ENCODE measurements at regions not wholly inside any gene's neighbourhood (a gene's known extent, or its start where the extent isn't known, plus 50 kb on each side); places are given as distances from the start of the nearest gene placed in this dataset.

DNA sequence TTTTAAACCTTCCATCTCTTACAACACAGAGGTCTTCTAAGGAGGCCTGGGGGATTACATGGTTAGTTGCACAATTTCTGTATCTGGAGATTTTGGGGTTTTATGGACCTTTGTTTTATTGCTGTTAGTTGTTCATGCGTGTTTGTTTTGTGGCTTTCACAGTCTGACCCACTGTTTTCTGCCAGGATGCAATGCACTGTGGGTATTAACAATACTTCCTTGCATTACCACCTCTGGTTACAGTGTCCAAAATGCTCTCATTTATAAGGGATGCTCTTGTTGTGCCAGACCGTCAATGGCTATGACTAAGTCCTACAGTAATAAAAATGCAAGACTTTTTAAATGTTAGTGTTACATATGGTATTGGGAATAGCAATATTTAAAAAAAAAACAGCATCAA lies 730.2 kb downstream of the KCTD8 start:
- H3K4me3 ChIP-seq: no peak overlapping the region
- ATAC-seq (ENCODE audit: low FRiP score in 2 of 2) (no peak), DNase-seq (no peak)
- no peaks in the 10 kb centered on the region for H3K4me1 ChIP-seq
- H3K9me3 ChIP-seq: no peaks in the 10 kb centered on the region
- no peaks in the 10 kb centered on the region for H3K27me3 ChIP-seq
- TF ChIP-seq POLR2AphosphoS5 (IDR thresholded peaks at IDR 0.05) (no peak), POLR2A (IDR thresholded peaks at IDR 0.05) (no peak), EP300 (IDR thresholded peaks at IDR 0.05) (no peak)
- TF ChIP-seq, protein P1, sequence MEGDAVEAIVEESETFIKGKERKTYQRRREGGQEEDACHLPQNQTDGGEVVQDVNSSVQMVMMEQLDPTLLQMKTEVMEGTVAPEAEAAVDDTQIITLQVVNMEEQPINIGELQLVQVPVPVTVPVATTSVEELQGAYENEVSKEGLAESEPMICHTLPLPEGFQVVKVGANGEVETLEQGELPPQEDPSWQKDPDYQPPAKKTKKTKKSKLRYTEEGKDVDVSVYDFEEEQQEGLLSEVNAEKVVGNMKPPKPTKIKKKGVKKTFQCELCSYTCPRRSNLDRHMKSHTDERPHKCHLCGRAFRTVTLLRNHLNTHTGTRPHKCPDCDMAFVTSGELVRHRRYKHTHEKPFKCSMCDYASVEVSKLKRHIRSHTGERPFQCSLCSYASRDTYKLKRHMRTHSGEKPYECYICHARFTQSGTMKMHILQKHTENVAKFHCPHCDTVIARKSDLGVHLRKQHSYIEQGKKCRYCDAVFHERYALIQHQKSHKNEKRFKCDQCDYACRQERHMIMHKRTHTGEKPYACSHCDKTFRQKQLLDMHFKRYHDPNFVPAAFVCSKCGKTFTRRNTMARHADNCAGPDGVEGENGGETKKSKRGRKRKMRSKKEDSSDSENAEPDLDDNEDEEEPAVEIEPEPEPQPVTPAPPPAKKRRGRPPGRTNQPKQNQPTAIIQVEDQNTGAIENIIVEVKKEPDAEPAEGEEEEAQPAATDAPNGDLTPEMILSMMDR (IDR thresholded peaks at IDR 0.05): no peak
- H3K36me3 ChIP-seq: no peaks in the 10 kb centered on the region
- H3K27ac ChIP-seq: no peak overlapping the region
- 88 to 90% methylated on average over 2 of the region's 2 CpGs for WGBS, 2 donors

DNA sequence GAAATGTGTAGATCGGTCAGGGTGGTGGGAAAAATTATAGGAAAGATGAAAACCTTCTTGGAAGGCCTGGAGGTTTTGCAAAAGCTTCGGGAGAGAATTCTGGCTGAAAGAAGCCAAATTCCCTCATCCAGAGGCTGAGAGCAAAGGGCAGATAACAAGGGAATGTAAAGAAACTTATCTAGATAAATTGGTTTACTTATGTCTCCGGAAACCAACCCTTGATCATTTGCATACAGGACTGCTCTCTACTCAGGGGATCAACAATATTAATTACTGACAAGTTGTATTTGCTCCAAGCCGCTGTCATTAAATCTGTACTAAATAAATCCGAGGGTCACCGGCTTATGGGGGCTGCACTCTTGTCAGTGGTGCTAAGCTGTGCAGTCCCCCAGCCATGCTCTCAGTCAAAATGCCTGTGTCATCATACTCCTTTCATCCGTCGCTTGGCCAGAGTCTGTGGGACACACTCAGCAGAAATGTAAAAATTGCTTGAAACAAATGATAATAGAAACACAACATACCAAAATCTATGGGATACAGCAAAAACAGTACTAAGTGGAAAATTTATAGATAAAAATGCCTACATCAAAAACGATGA lies 715.7 kb downstream of the KCTD8 start:
- H3K27ac ChIP-seq: no peak overlapping the region
- no peak for ATAC-seq (ENCODE audit: low FRiP score in 2 of 2)
- H3K9me3 ChIP-seq: no peaks in the 10 kb centered on the region
- H3K4me3 ChIP-seq: no peak overlapping the region
- 58 to 66% methylated on average over 9 of the region's 9 CpGs for WGBS, 2 donors
- TF ChIP-seq, protein P1 (IDR thresholded peaks at IDR 0.05): no peak
- TF ChIP-seq POLR2AphosphoS5 (IDR thresholded peaks at IDR 0.05) (no peak), POLR2A (IDR thresholded peaks at IDR 0.05) (no peak)
- no peaks in the 10 kb centered on the region for H3K36me3 ChIP-seq
- no peak for DNase-seq
- no peaks in the 10 kb centered on the region for H3K27me3 ChIP-seq
- H3K4me1 ChIP-seq: no peaks in the 10 kb centered on the region

DNA sequence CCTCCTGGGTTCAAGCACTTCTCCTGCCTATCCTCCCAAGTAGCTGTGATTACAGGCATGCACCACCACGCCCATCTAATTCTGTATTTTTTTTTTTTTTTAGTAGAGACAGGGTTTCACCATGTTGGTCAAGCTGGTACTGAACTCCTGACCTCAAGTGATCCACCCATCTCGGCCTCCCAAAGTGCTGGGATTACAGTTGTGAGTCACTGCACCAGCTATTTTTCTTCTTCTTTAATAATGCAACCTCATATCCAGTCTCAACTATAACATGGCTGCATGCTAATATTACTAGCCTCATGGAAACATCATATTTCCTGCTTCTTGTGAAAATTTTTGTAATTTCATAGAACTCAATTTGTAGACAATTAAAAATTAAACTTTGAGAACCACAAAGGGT lies 706.5 kb downstream of the KCTD8 start:
- Histone ChIP-seq H3K9me3 (no peaks in the 10 kb centered on the region), H3K4me1 (no peaks in the 10 kb centered on the region), H3K36me3 (no peaks in the 10 kb centered on the region), H3K4me3 (no peak overlapping the region), H3K27me3 (no peaks in the 10 kb centered on the region), H3K27ac (no peak overlapping the region)
- DNase-seq (no peak), ATAC-seq (ENCODE audit: low FRiP score in 2 of 2) (no peak)
- TF ChIP-seq EP300 (IDR thresholded peaks at IDR 0.05) (no peak), POLR2A (IDR thresholded peaks at IDR 0.05) (no peak), POLR2AphosphoS5 (IDR thresholded peaks at IDR 0.05) (no peak)
- TF ChIP-seq, protein P1 (IDR thresholded peaks at IDR 0.05): no peak
- 65 to 70% methylated on average over 2 of the region's 2 CpGs for WGBS, 2 donors

DNA sequence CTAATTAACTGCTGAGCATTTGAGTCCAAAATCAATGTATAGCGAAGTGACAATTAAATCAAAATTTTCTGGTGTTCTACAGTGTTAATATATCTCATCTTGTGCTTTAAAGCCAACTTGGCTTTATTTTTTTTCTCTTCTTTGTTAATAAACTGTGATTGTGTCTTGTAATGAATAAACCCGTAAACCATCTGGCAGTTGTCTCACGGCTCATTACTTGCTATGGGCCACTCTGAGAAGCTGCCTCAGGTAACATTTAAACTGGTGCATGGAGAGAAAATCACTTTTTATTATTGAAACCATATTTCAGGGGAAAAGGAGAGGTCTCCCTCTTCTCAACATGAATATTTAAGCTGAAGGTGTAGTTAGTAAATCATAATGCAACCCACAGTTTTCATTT lies 694.0 kb downstream of the KCTD8 start:
- ATAC-seq (ENCODE audit: low FRiP score in 2 of 2): no peak
- Histone ChIP-seq H3K4me1 (no peaks in the 10 kb centered on the region), H3K27me3 (no peaks in the 10 kb centered on the region), H3K9me3 (no peaks in the 10 kb centered on the region), H3K4me3 (no peak overlapping the region), H3K27ac (no peak overlapping the region), H3K36me3 (no peaks in the 10 kb centered on the region)
- WGBS, 2 donors: 86 to 87% methylated on average over 3 of the region's 3 CpGs
- DNase-seq: no peak
- TF ChIP-seq EP300 (IDR thresholded peaks at IDR 0.05) (no peak), POLR2A (IDR thresholded peaks at IDR 0.05) (no peak), POLR2AphosphoS5 (IDR thresholded peaks at IDR 0.05) (no peak)

DNA sequence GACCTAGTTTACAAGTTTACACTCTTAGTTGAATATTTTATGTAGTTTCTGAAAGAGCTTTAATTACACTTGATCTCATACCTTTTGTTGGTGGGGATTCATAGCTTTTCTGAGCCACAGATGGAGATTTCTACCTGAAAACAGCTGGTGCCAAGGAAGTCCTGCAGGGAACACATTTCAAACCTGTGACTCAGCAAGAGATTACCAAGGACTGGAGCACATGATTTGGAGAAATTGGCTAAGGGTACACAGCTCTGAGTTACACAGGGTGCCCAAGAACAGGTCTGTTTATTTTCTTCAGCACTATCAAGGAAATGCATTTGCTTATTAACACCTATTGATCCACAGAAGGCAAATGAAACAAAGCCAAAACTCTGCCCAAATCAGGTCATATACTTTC lies 691.5 kb downstream of the KCTD8 start:
- no peaks in the 10 kb centered on the region for H3K4me1 ChIP-seq
- H3K36me3 ChIP-seq: no peaks in the 10 kb centered on the region
- TF ChIP-seq EP300 (IDR thresholded peaks at IDR 0.05): no peak
- TF ChIP-seq, protein P1 (IDR thresholded peaks at IDR 0.05): no peak
- no peak for TF ChIP-seq POLR2A (IDR thresholded peaks at IDR 0.05)
- no peak for TF ChIP-seq POLR2AphosphoS5 (IDR thresholded peaks at IDR 0.05)
- no peak overlapping the region for H3K4me3 ChIP-seq
- ATAC-seq (ENCODE audit: low FRiP score in 2 of 2) (no peak), DNase-seq (no peak)
- no peaks in the 10 kb centered on the region for H3K27me3 ChIP-seq
- H3K27ac ChIP-seq: no peak overlapping the region
- no peaks in the 10 kb centered on the region for H3K9me3 ChIP-seq
